NCI-H1105 (cell line): ENCODE measurements at regions not wholly inside any gene's neighbourhood (a gene's known extent, or its start where the extent isn't known, plus 50 kb on each side); places are given as distances from the start of the nearest gene placed in this dataset.

ENCODE experiments used
- DNase-seq: peaks from one replicate; lab custom pipeline; 2025; lab: John Stamatoyannopoulos, UW

DNA sequence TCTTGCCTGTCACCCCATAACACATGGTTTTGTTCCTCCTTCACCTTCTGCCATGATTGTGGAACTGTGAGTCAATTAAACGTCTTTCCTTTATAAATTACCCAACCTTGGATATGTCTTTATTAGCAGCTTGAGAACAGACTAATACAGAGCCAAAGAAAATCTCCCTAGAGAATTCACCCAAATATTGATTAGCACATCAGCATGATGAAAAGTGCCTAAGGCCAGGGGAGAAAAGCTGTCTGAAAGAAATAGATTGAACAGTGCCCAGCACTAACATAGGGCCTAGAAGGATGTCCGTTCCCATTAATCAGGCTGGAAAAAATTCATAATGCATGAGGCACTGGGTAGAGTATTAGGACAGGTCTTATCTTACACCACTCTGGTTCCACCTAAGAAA, 111.9 kb upstream of the CALN1 start:
- no peak for DNase-seq

DNA sequence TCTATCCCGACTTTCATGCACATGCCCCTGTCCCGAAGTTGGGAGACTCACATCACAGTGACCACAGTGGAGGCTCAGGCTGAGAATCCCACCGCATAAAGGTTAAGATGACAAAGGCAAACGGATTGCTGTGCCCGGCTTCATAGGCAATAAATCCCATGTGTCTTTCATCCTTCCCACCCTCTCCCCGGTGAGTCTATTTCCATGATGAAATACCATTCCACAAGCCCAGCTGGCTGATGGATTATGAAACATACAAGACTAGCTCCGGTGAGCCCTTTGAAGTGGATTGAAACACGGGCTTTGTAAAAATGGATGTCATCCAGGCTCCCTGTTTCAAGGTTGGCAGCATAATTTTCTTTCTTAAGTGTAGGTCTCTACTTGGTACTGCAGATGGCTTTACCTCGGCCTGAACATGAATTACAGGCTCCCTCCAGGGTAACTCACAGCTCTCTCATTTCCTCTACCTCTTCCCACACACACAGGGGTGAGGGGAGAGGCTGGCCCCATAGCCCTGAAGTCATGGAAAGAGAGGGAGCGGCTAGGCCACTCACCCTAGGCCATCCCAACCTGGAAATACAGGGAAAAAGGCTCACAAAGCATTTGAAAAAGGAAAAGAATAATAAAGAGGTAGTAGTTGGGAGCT, 92.0 kb upstream of the CALN1 start:
- DNase-seq = no peak

- no peak for DNase-seq
These were observed 91.5 kb upstream of the CALN1 start for GRCh38 chr7:72503644-72504043.

GRCh38 chr7:72494807-72495206, 82.7 kb upstream of the CALN1 start:
- no peak for DNase-seq

DNA sequence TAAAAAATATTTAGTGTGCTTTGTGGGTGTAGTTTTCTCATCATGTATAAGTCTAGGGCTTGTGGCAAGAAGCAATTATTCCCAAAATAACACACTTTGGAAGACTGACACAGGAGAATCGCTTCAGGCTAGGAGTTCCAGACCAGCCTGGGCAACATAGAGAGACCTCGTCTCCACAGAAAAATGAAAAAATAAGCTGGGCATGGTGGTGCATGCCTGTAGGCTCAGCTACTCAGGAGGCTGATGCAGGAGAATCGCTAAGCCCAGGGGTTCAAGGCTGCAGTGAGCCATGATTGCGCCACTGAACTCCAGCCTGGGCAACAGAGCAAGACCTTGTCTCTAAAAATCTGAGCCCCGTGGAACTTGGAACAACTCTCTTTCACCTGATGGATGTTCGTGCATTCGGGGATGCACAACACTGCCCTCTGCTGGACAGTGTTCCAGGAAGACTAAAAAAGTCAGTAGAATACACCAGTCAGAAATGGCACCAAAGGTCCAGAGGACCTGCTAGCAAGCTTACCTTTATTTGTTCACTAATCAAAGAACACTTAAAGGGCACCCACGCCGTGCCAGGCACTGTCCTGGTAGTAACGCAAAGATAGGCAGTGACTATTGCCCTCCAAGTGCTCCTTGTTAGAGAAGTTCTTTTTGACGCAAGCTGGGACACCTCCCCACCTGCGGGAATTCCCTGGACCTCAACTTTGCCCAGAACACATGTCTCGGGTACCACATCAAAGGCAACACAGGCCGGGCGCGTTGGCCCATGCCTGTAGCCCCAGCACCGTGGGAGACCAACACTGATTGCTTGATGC, 81.9 kb upstream of the CALN1 start:
- DNase-seq = peak; percentile 24

DNA sequence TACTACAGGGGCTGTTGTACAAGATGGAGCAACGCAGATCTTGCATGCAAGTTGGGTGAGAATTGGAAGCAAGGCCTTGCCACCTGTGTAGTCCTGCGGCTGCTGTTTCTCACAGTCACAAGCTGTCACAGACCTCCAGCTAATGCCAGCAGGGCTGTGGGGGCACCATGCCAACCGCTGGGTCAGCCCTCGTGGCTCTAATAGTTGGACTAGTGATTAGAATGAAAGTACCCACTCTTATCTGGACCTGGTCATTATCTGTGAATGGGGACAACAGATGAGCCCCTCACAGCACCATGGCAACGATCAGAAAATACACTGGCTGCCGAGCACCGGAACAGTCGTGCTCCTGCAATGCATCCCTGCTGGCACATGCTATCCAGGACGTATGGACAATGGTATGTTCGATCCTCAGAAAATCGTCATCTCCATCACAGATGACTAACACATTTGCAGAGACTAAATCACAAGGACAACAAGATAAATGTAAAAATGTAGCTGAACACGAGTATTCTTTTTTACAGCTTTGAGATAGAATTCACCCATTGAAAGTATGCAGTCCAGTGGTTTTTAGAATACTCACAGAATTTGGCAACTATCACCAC, 80.4 kb upstream of the CALN1 start:
- no peak for DNase-seq

GRCh38 chr7:72490301-72490700, 78.2 kb upstream of the CALN1 start:
- DNase-seq = no peak

GRCh38 chr7:72481934-72482333, 69.8 kb upstream of the CALN1 start:
- no peak for DNase-seq

DNA sequence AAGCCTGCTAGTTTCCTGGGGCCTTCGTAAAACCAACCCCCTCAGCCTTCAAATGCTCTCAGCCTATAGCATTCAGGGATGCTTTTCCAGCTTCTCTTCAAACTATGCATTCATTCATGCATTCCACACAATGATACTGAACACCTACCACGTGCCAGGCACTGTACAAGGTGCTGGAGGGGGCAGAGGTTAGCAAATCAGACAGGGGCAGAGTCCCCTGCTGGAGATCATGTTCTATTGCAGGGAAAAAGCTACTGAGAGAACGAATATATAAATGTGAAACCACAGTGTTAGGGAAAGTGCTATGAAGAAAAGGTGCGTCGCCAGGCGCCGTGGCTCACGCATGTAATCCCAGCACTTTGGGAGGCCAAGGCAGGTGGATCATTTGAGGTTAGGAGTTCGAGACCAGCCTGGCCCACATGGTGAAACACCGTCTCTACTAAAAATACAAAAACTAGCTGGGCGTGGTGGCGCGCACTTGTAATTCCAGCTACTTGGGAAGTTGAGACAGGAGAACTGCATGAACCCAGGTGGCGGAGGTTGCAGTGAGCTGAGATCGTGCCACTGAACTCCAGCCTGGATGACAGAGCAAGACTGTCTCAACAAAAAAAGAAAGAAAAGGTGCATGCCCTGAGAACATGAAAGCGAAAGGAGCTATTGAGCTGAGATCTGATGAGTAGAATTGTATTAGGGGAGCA, 64.6 kb upstream of the CALN1 start:
- DNase-seq = no peak

DNA sequence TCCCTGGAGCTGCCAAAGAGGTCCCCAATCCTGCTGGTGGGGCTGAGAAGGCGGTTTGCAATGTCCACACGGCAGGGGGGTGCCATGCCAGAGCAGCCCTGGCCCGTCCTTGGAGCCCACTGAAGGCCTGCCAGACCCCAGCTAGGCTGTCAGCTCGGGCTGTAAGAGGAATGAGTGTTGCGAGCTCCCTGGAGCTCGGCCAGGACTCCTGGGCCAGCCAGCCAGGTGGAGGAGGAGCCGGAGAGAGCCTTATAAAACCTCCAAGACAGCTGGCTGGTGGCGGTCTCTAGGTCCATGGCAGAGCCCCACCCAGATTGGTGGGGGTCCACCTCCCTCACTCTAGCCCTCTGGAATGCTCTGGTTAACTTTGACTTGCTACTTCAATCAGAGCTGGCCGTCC, 55.1 kb upstream of the CALN1 start:
- no peak for DNase-seq

DNA sequence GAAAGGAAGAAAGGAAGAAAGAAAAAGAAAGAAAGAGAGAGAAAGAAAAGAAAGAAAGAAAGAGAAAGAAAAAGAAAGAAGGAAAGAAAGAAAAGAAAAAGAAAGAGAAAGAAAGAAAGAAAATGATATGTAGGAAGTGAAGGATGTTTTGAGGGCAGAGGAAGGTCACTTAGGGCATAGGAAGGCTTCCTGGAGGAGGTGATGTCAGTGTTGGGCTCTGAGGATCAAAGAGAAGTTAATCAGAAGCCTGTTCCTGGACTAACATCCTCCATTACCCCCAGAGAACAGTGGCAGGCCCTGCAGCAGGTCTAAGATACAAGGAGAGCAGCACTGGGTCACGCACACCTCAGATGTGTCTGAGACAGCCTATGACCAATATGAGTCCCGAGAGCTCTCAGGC, 54.7 kb upstream of the CALN1 start:
- no peak for DNase-seq

- DNase-seq = no peak
These were observed 53.4 kb upstream of the CALN1 start for GRCh38 chr7:72465521-72465920.

GRCh38 chr7:72462311-72462710, 50.2 kb upstream of the CALN1 start:
- DNase-seq = no peak
